Calu3 (cell line): ENCODE measurements at regions not wholly inside any gene's neighbourhood (a gene's known extent, or its start where the extent isn't known, plus 50 kb on each side); places are given as distances from the start of the nearest gene placed in this dataset.
"Not testable (repeated sequence)": the region's sequence is repeated elsewhere in the genome, so short reads cannot be mapped to it uniquely, and the experiment has no call there.

Experiments
- BruUV-seq: library from RNA; stranded (reverse); fragments of 400-500 nt; replicated peaks from 2 replicates; lab custom pipeline; 2021; lab: Mats Ljungman, UMichigan
- CTCF ChIA-PET: fragments of 300-600 bp; sonication (Branson Sonifier 250); formaldehyde crosslinking; loops from one replicate; lab custom pipeline; 2022; ENCODE audit warnings: antibody characterized with exemption; lab: Charles Lee
- DNase-seq: peaks from one replicate; pipeline ENCODE4 v3.0.0; 2022
- H3K27ac Mint-ChIP-seq: one replicate; pipeline ENCODE4 v1.8.0; 2022; ENCODE audit warnings: mixed read lengths; ENCODE audit not compliant: unreplicated experiment
- H3K27me3 Mint-ChIP-seq: one replicate; pipeline ENCODE4 v1.8.0; 2022; ENCODE audit warnings: mixed read lengths; ENCODE audit not compliant: unreplicated experiment
- H3K36me3 Mint-ChIP-seq: one replicate; pipeline ENCODE4 v1.8.0; 2022; ENCODE audit warnings: mild to moderate bottlenecking, moderate library complexity, mixed read lengths; ENCODE audit not compliant: insufficient read depth, unreplicated experiment
- H3K4me1 Mint-ChIP-seq: one replicate; pipeline ENCODE4 v1.8.0; 2022; ENCODE audit warnings: mild to moderate bottlenecking, low read depth, mixed read lengths; ENCODE audit not compliant: unreplicated experiment
- H3K4me3 Mint-ChIP-seq: one replicate; pipeline ENCODE4 v1.8.0; 2022; ENCODE audit warnings: mild to moderate bottlenecking, low read depth, moderate library complexity, mixed read lengths; ENCODE audit not compliant: unreplicated experiment
- H3K9me3 Mint-ChIP-seq: one replicate; pipeline ENCODE4 v1.8.0; 2022; ENCODE audit warnings: low read depth, mixed read lengths; ENCODE audit not compliant: unreplicated experiment
- intact Hi-C: fragments of 100-400 bp; cut with micrococcal nuclease; formaldehyde crosslinking; loops from one replicate; pipeline ENCODE4 v1.10.0; 2022; ENCODE audit not compliant: unreplicated experiment
- TF ChIP-seq, protein P1 (sequence below): fragments of 200-600 bp; IDR thresholded peaks from one replicate; pipeline ENCODE4 v1.8.0; 2022; ENCODE audit warnings: antibody characterized with exemption; ENCODE audit not compliant: unreplicated experiment

DNA sequence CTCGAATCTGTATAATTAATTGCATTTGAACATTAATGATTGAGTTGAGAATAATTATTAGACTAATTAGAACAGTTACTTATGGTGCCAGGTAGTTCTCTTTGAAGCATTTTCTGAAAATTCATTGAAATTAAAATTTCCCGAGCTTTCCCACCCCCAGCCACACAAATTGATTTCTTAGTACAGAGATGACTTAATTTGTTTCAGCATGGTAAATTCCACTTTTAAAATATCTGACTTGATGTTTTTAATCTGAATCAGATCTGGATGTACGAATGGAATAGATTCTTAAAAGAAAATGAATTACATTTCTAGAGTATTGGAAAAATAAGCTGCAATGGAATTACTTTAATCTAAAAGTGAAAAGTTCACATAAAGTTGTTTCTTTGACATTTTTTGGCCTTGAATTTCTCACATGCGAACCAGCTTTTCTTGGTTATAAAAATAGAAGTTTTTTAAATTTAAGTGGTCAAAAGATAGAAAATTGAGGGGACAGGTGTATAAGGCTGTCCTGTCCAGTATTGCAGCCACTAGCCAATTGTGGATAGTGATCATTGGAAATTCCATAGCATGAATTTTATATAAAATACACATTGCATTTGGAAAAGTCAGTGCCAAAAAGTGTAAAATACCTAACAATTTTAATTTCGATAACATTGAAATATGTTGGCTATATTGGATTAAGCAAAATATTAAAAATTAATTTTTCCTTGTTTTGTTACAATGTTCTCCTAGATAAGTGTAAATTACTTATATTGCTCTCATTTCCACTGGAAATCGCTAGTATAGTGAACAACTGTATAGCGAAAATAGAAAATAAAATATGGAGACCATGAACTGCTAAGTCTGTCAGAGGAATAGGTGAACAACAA is 102.9 kb downstream of the OR2B2 start:
- TF ChIP-seq, protein P1, sequence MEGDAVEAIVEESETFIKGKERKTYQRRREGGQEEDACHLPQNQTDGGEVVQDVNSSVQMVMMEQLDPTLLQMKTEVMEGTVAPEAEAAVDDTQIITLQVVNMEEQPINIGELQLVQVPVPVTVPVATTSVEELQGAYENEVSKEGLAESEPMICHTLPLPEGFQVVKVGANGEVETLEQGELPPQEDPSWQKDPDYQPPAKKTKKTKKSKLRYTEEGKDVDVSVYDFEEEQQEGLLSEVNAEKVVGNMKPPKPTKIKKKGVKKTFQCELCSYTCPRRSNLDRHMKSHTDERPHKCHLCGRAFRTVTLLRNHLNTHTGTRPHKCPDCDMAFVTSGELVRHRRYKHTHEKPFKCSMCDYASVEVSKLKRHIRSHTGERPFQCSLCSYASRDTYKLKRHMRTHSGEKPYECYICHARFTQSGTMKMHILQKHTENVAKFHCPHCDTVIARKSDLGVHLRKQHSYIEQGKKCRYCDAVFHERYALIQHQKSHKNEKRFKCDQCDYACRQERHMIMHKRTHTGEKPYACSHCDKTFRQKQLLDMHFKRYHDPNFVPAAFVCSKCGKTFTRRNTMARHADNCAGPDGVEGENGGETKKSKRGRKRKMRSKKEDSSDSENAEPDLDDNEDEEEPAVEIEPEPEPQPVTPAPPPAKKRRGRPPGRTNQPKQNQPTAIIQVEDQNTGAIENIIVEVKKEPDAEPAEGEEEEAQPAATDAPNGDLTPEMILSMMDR = no peak
- Mint-ChIP-seq H3K36me3 (peaks cover 61% of the 10 kb centered on the region), H3K9me3 (no peaks in the 10 kb centered on the region), H3K27me3 (no peaks in the 10 kb centered on the region), H3K27ac (peak overlapping the region; percentile 99), H3K4me1 (peaks cover 22% of the 10 kb centered on the region), H3K4me3 (peak overlapping the region; percentile 92)
- DNase-seq = no peak
- intact Hi-C loops = loop anchor here (2.0 kb wide), 1 partner anchor 663 kb away; a partner anchor contains a TSS
- CTCF ChIA-PET = interaction anchor here (0.5 to 2.2 kb wide), 8 partner anchors 13 to 662 kb away, joined by 3 to 10 read pairs (median 6); a partner anchor contains a TSS
- BruUV-seq = no TSS peak

DNA sequence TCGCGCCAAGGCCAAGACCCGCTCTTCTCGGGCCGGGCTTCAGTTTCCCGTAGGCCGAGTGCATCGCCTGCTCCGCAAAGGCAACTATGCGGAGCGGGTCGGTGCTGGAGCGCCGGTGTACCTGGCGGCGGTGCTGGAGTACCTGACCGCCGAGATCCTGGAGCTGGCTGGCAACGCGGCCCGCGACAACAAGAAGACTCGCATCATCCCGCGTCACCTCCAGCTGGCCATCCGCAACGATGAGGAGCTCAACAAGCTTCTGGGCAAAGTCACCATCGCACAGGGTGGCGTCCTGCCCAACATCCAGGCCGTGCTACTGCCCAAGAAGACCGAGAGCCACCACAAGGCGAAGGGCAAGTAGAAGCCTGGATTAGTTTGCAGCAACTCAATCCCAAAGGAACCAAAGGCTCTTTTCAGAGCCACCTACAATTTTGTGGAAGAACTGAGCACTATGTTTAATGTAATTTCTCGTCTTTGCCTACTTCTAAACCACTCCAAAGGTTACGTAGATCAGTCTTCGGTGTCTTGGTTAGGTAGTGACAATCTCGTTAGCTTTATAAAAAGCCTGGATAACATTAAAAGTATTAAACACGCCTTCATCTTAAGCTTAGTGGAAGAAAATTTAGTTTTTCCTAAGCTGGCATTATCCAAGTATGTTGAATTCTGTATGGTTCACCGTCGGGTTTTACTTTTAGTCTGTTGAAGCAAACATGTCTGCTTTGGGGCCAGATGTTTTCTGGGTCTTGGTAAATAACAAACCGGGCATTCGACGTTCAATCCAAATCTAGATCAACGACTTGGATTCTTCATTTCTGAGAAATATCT is 103.7 kb downstream of the OR2B2 start:
- Mint-ChIP-seq H3K27ac (peak overlapping the region; percentile 91), H3K4me3 (peak overlapping the region; percentile 92), H3K36me3 (peaks cover 53% of the 10 kb centered on the region), H3K4me1 (peaks cover 22% of the 10 kb centered on the region)
- intact Hi-C loops = loop anchor here (2.0 kb wide), 1 partner anchor 662 kb away; a partner anchor contains a TSS
- CTCF ChIA-PET = interaction anchor here (1.0 to 2.2 kb wide), 7 partner anchors 10 to 93 kb away, joined by 3 to 23 read pairs (median 7); a partner anchor contains a TSS
- peak; percentile 36 for DNase-seq
- H3K27me3 Mint-ChIP-seq, H3K9me3 Mint-ChIP-seq: not testable (repeated sequence)
- BruUV-seq = TSS peak; percentile 91

DNA sequence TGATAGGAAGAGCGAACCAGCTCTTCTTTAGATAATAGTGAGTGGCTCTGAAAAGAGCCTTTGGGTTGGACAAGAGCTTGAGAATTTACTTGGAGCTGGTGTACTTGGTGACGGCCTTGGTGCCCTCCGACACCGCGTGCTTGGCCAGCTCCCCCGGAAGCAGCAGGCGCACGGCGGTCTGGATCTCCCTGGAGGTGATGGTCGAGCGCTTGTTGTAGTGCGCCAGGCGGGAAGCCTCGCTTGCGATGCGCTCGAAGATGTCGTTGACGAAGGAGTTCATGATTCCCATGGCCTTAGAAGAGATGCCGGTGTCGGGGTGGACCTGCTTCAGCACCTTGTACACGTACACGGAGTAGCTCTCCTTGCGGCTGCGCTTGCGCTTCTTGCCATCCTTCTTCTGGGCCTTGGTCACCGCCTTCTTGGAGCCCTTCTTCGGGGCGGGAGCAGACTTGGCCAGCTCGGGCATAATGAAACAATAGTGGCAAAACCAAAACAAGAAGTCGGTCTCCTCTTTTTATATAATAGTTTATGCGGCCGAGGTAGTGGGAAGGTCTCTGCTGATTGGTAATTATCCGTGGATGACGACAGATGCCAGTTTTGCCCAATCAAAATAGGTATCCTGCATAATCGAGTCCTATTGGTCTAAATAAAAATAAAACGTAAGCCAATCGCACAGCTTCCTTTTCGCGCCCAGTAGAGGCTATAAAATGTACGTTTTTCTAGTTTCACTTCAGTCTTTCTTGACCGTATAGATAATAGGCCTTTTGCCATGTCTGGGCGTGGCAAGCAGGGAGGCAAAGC is 104.6 kb downstream of the OR2B2 start:
- TSS peak; percentile 99 for BruUV-seq
- intact Hi-C loops = loop anchor here (2.0 kb wide), 1 partner anchor 661 kb away; a partner anchor contains a TSS
- H3K36me3 Mint-ChIP-seq = peaks cover 51% of the 10 kb centered on the region

DNA sequence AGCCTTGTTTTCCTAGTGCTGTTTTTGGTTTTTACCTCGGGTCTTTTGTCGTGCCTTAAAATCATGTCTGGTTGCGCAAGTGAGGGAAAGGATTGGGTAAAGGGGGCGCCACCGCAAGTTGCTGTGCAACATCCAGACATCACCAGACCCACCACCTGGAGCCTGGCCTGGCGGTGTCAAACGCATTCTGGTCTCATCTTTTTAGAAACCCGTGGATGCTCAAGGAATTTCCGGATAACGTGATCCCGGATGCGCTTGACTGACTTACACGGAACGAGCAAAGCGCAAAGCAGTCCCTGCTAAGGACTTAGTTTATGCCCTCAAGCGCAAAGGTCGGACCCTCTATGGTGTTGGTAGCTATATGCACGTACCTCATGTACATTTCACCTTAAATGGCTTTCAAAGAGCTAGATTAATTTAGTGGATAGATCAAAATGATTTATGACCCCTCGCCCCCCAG is 105.2 kb downstream of the OR2B2 start:
- no peaks in the 10 kb centered on the region for H3K27me3 Mint-ChIP-seq
- peaks cover 22% of the 10 kb centered on the region for H3K4me1 Mint-ChIP-seq
- DNase-seq = peak; percentile 40
- BruUV-seq = no TSS peak
- peaks cover 51% of the 10 kb centered on the region for H3K36me3 Mint-ChIP-seq
- peak overlapping the region; percentile 92 for H3K4me3 Mint-ChIP-seq
- CTCF ChIA-PET = interaction anchor here (0.7 to 1.9 kb wide), 8 partner anchors 9 to 95 kb away, joined by 3 to 23 read pairs (median 4); a partner anchor contains a TSS
- H3K27ac Mint-ChIP-seq = peak overlapping the region; percentile 91
- H3K9me3 Mint-ChIP-seq = no peaks in the 10 kb centered on the region
- intact Hi-C loops = no loop called here
- TF ChIP-seq, protein P1 = no peak

More for the DNA sequence above, 104.6 kb downstream of the OR2B2 start:
- peak overlapping the region; percentile 91 for H3K27ac Mint-ChIP-seq
- peaks cover 22% of the 10 kb centered on the region for H3K4me1 Mint-ChIP-seq
- CTCF ChIA-PET = interaction anchor here (0.7 to 1.9 kb wide), 9 partner anchors 10 to 94 kb away, joined by 3 to 23 read pairs (median 3); a partner anchor contains a TSS
- H3K9me3 Mint-ChIP-seq, H3K27me3 Mint-ChIP-seq: not testable (repeated sequence)
- H3K4me3 Mint-ChIP-seq = peak overlapping the region; percentile 92
- DNase-seq = peak; percentile 78
